NCI-H1048 (cell line): ENCODE measurements at regions not wholly inside any gene's neighbourhood (a gene's known extent, or its start where the extent isn't known, plus 50 kb on each side); places are given as distances from the start of the nearest gene placed in this dataset.
"Not testable (repeated sequence)": the region's sequence is repeated elsewhere in the genome, so short reads cannot be mapped to it uniquely, and the experiment has no call there.

ENCODE experiments used
- DNase-seq: peaks from one replicate; lab custom pipeline; 2025; lab: John Stamatoyannopoulos, UW

- DNase-seq, result no peak
Measured at GRCh38 chr13:106095919-106096318, 439.5 kb downstream of the EFNB2 start.

- no peak for DNase-seq
Measured at GRCh38 chr13:106095406-106095805, 440.1 kb downstream of the EFNB2 start.

- no peak for DNase-seq
Measured at GRCh38 chr13:106090001-106090400, 445.5 kb downstream of the EFNB2 start.

- DNase-seq, result no peak
Measured at GRCh38 chr13:106089261-106089980, 446.0 kb downstream of the EFNB2 start.

- DNase-seq, result no peak
Measured at GRCh38 chr13:106088085-106088484, 447.4 kb downstream of the EFNB2 start.

- no peak for DNase-seq
Measured at GRCh38 chr13:106087201-106087600, 448.3 kb downstream of the EFNB2 start.

- DNase-seq, result no peak
Measured at GRCh38 chr13:106083620-106084350, 451.7 kb downstream of the EFNB2 start.

GRCh38 chr13:106081221-106081620, 454.2 kb downstream of the EFNB2 start:
- not testable (repeated sequence) for DNase-seq

- no peak for DNase-seq
Measured at GRCh38 chr13:106078191-106078590, 457.3 kb downstream of the EFNB2 start.

GRCh38 chr13:106077017-106077416, 458.4 kb downstream of the EFNB2 start:
- no peak for DNase-seq

- DNase-seq, result no peak
Measured at GRCh38 chr13:106072014-106072413, 463.4 kb downstream of the EFNB2 start.

GRCh38 chr13:106063591-106064313, 471.7 kb downstream of the EFNB2 start:
- no peak for DNase-seq

GRCh38 chr13:106061781-106062180, 473.7 kb downstream of the EFNB2 start:
- DNase-seq, result no peak

GRCh38 chr13:106056851-106057250, 478.6 kb downstream of the EFNB2 start:
- DNase-seq, result no peak

GRCh38 chr13:106052200-106052767, 483.2 kb downstream of the EFNB2 start:
- DNase-seq, result no peak

GRCh38 chr13:106049171-106049570, 486.3 kb downstream of the EFNB2 start:
- no peak for DNase-seq

- DNase-seq, result no peak
Measured at GRCh38 chr13:106048386-106048785, 487.1 kb downstream of the EFNB2 start.

- no peak for DNase-seq
Measured at GRCh38 chr13:106047859-106048258, 487.6 kb downstream of the EFNB2 start.

- DNase-seq, result no peak
Measured at GRCh38 chr13:106042996-106043581, 492.4 kb downstream of the EFNB2 start.

GRCh38 chr13:106041445-106041844, 494.0 kb downstream of the EFNB2 start:
- no peak for DNase-seq

- no peak for DNase-seq
Measured at GRCh38 chr13:106038752-106039151, 496.7 kb downstream of the EFNB2 start.

- no peak for DNase-seq
Measured at GRCh38 chr13:106036870-106037269, 498.6 kb downstream of the EFNB2 start.
